T1000 (cell line): ENCODE measurements at regions not wholly inside any gene's neighbourhood (a gene's known extent, or its start where the extent isn't known, plus 50 kb on each side); places are given as distances from the start of the nearest gene placed in this dataset.
A peak's percentile ranks its signal among the peaks of the same experiment; 100 is the strongest.
"Not testable (repeated sequence)": the region's sequence is repeated elsewhere in the genome, so short reads cannot be mapped to it uniquely, and the experiment has no call there.

Experiments
- DNase-seq: peaks from one replicate; lab custom pipeline; 2025; ENCODE audit warnings: mixed read lengths; lab: John Stamatoyannopoulos, UW

GRCh38 chr4:28286266-28286665 lies 1425.6 kb downstream of the STIM2 start:
- not testable (repeated sequence) for DNase-seq

GRCh38 chr4:28287831-28288233 lies 1427.2 kb downstream of the STIM2 start:
- peak; percentile 94 for DNase-seq

GRCh38 chr4:28296239-28296638 lies 1435.6 kb downstream of the STIM2 start:
- DNase-seq: no peak

GRCh38 chr4:28310926-28311325 lies 1450.3 kb downstream of the STIM2 start:
- DNase-seq: no peak

- DNase-seq: not testable (repeated sequence)
Observed at GRCh38 chr4:28312497-28312896, 1451.9 kb downstream of the STIM2 start.

GRCh38 chr4:28313729-28314713 lies 1453.4 kb downstream of the STIM2 start:
- no peak for DNase-seq

GRCh38 chr4:28317221-28317620 lies 1456.6 kb downstream of the STIM2 start:
- DNase-seq: no peak

- no peak for DNase-seq
Observed at GRCh38 chr4:28334249-28334648, 1473.6 kb downstream of the STIM2 start.

- no peak for DNase-seq
Observed at GRCh38 chr4:28341784-28342183, 1481.1 kb downstream of the STIM2 start.

- no peak for DNase-seq
Observed at GRCh38 chr4:28350485-28350884, 1489.8 kb downstream of the STIM2 start.

GRCh38 chr4:28351102-28351501 lies 1490.5 kb downstream of the STIM2 start:
- DNase-seq: no peak

- no peak for DNase-seq
Observed at GRCh38 chr4:28351826-28352225, 1491.2 kb downstream of the STIM2 start.

- DNase-seq: no peak
Observed at GRCh38 chr4:28354880-28355656, 1494.4 kb downstream of the STIM2 start.

GRCh38 chr4:28357990-28358389 lies 1497.3 kb downstream of the STIM2 start:
- no peak for DNase-seq

GRCh38 chr4:28358606-28359005 lies 1498.0 kb downstream of the STIM2 start:
- DNase-seq: no peak

GRCh38 chr4:28360681-28361080 lies 1500.0 kb downstream of the STIM2 start:
- DNase-seq: no peak

GRCh38 chr4:28362169-28362568 lies 1501.5 kb downstream of the STIM2 start:
- no peak for DNase-seq

GRCh38 chr4:28369499-28369898 lies 1508.9 kb downstream of the STIM2 start:
- DNase-seq: no peak

- DNase-seq: no peak
Observed at GRCh38 chr4:28373191-28373590, 1512.5 kb downstream of the STIM2 start.

- DNase-seq: no peak
Observed at GRCh38 chr4:28373601-28374000, 1513.0 kb downstream of the STIM2 start.

GRCh38 chr4:28378109-28378830 lies 1517.6 kb downstream of the STIM2 start:
- no peak for DNase-seq

GRCh38 chr4:28385801-28386200 lies 1525.2 kb downstream of the STIM2 start:
- no peak for DNase-seq
